Fibroblast of lung (primary cell): ENCODE measurements at regions not wholly inside any gene's neighbourhood (a gene's known extent, or its start where the extent isn't known, plus 50 kb on each side); places are given as distances from the start of the nearest gene placed in this dataset.

Experiments
- CTCF ChIP-seq, 2 donors: IDR thresholded peaks in 1 of 2; conservative IDR thresholded peaks in 1 of 2; 1 replicate in 1 of 2; 2 replicates in 1 of 2; pipeline ENCODE4 v1.5.1; 2011 to 2012; ENCODE audit warnings: low read length in 2 of 2, control low read depth in 1 of 2, inconsistent platforms in 1 of 2, low read depth in 1 of 2, mild to moderate bottlenecking in 1 of 2
- EZH2 ChIP-seq: IDR thresholded peaks from 2 replicates; pipeline ENCODE4 v1.5.1; 2012; ENCODE audit warnings: low read length, control low read depth, mild to moderate bottlenecking; ENCODE audit errors: missing control alignments

GRCh38 chr1:96331596-96331995 is 390.0 kb upstream of the PTBP2 start:
- TF ChIP-seq CTCF (conservative IDR thresholded peaks at IDR 0.05 in 1 of 2, IDR thresholded peaks at IDR 0.05 in 1 of 2; ENCODE audit: low read depth in 1 of 2, low read length in 2 of 2) (no peak), EZH2 (no peak)
